Thyroid gland (tissue), 4 donors: ENCODE measurements at regions not wholly inside any gene's neighbourhood (a gene's known extent, or its start where the extent isn't known, plus 50 kb on each side); places are given as distances from the start of the nearest gene placed in this dataset.

ENCODE experiments used
- CTCF ChIP-seq, 6 experiments: fragments of 200-600 bp in 3 of 6; fragments of 450-650 bp in 3 of 6; sonication (generic) in 3 of 6; IDR thresholded peaks; one replicate each; pipeline ENCODE4 v1.5.1; 2016 to 2019; ENCODE audit warnings: antibody characterized with exemption in 6 of 6, mild to moderate bottlenecking in 2 of 6, inconsistent platforms in 1 of 6, moderate library complexity in 1 of 6
- POLR2A ChIP-seq, 2 donors: fragments of 450-650 bp; IDR thresholded peaks; one replicate each; pipeline ENCODE4 v1.6.1; 2017; ENCODE audit warnings: antibody characterized with exemption in 2 of 2, mild to moderate bottlenecking in 2 of 2, moderate library complexity in 1 of 2

DNA sequence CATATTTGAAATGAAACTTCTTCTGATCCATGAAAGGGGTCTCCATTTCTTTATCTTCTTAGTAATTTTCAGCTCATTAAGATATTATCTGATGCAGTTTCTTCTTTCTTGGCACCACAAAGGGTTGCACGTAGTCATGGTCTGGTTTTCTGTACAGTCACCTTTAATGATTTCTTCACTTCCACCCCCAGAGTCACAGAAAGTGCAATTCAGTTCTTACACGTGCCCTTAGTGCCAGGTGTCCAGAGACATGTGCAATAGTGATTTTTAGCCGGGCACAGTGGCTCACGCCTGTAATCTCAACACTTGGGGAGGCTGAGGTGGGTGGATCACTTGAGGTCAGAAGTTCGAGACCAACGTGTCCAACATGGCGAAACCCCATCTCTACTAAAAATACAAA, 202.8 kb upstream of the MTNR1B start:
- TF ChIP-seq CTCF (IDR thresholded peaks at IDR 0.05) (no peak), POLR2A (IDR thresholded peaks at IDR 0.05) (no peak)
